Spleen (tissue), 11 donors: ENCODE measurements at regions not wholly inside any gene's neighbourhood (a gene's known extent, or its start where the extent isn't known, plus 50 kb on each side); places are given as distances from the start of the nearest gene placed in this dataset.

Experiments used
- DNase-seq: peaks from one replicate; pipeline ENCODE4 v3.0.0-alpha.2; 2020
- H3K27ac ChIP-seq, 8 donors: fragments of 200-600 bp; sonication (generic) in 7 of 8; 1 replicate in 4 of 8; 2 replicates in 4 of 8; pipeline versions ENCODE4 v1.5.0 to v1.8.0; 2016 to 2021; ENCODE audit warnings: inconsistent platforms in 4 of 8, mild to moderate bottlenecking in 4 of 8, moderate library complexity in 1 of 8
- H3K27me3 ChIP-seq, 7 donors: fragments of 200-600 bp; sonication (generic) in 6 of 7; replicated peaks in 1 of 7; 1 replicate in 4 of 7; 2 replicates in 3 of 7; pipeline versions ENCODE4 v1.5.0 to v1.8.0; 2016 to 2021; ENCODE audit warnings: inconsistent platforms in 3 of 7, mild to moderate bottlenecking in 1 of 7
- H3K36me3 ChIP-seq, 6 donors: fragments of 200-600 bp; sonication (generic) in 5 of 6; 1 replicate in 4 of 6; 2 replicates in 2 of 6; pipeline versions ENCODE4 v1.5.0 to v1.8.0; 2016 to 2021; ENCODE audit warnings: inconsistent platforms in 2 of 6
- H3K4me1 ChIP-seq, 6 donors: fragments of 200-600 bp; sonication (generic) in 5 of 6; 1 replicate in 3 of 6; 2 replicates in 3 of 6; pipeline versions ENCODE4 v1.5.0 to v1.8.0; 2016 to 2021; ENCODE audit warnings: inconsistent platforms in 3 of 6
- H3K4me3 ChIP-seq, 8 donors: fragments of 200-600 bp; sonication (generic) in 7 of 8; 1 replicate in 4 of 8; 2 replicates in 4 of 8; pipeline versions ENCODE4 v1.5.0 to v1.8.0; 2016 to 2021; ENCODE audit warnings: inconsistent platforms in 4 of 8, mild to moderate bottlenecking in 4 of 8, moderate library complexity in 2 of 8
- H3K9me3 ChIP-seq, 8 donors: fragments of 200-600 bp; sonication (generic) in 7 of 8; 1 replicate in 4 of 8; 2 replicates in 4 of 8; pipeline versions ENCODE4 v1.5.0 to v1.8.0; 2016 to 2021; ENCODE audit warnings: inconsistent platforms in 4 of 8
- CTCF ChIP-seq, 11 experiments: fragments of 200-600 bp in 7 of 11; fragments of 450-650 bp in 4 of 11; sonication (generic) in 4 of 11; IDR thresholded peaks in 8 of 11; conservative IDR thresholded peaks in 3 of 11; 1 replicate in 7 of 11; 2 replicates in 4 of 11; pipeline versions ENCODE4 v1.4.0 to v1.8.0; 2016 to 2021; ENCODE audit warnings: antibody characterized with exemption in 11 of 11, inconsistent platforms in 4 of 11, mild to moderate bottlenecking in 1 of 11
- POLR2A ChIP-seq, 3 donors: fragments of 450-650 bp; IDR thresholded peaks; one replicate each; pipeline ENCODE4 v1.5.1; 2017; ENCODE audit warnings: antibody characterized with exemption in 3 of 3, mild to moderate bottlenecking in 1 of 3
- POLR2AphosphoS5 ChIP-seq, 3 donors: sonication (generic); formaldehyde crosslinking; IDR thresholded peaks; one replicate each; pipeline ENCODE4 v1.5.1; 2017; ENCODE audit warnings: antibody characterized with exemption in 3 of 3
- WGBS, 5 donors: extraction: QIAGEN DNeasy Blood & Tissue Kit in 3 of 5; methylation state at CpG; one replicate each; pipeline versions ENCODE4 v1.1.5 to v1.1.7; 2013 to 2018; 5-methylcytosine and 5-hydroxymethylcytosine counted together
- intact Hi-C: fragments of 100-400 bp; cut with DNase I; formaldehyde crosslinking; loops from one replicate; pipeline ENCODE4 v1.15.0; 2023; ENCODE audit warnings: low total_unique reads
- donor health status: healthy with polysubstance abuse.
- donor health status: DM: no; HTN: no; CAD: no; lungs with moderate emphysema.
- donor health status: DM: no; HTN: no; CAD: no.
- donor health status: Bipolar disorder and iron deficiency.
- donor health status: healthy.
- donor health status: DM: no; HTN: no; CAD: no.
- donor health status: DM: yes; HTN: yes; CAD: no.

DNA sequence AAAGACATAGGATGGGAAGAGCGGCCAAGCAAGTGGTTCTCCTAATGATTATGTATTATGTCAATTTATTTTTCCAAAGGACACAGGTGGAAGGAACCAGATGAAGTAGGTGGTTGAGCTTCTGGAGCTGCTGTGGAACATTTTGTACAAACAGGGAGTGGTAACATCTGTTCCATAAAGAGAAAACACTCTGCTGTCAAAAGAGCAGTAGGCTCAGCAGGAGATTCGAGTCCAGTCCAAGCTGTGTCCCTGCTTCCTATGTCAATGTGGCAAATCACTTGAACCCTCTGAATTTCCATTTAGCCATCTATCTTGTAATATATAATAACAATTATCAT lies 448.0 kb upstream of the ANKRD30A start:
- Histone ChIP-seq H3K4me1 (no peaks in the 10 kb centered on the region), H3K36me3 (no peaks in the 10 kb centered on the region), H3K27ac (no peak overlapping the region), H3K9me3 (peaks cover 0 to 4% (median 0%) of the 10 kb centered on the region in 8 donors), H3K4me3 (no peak overlapping the region), H3K27me3 (no peaks in the 10 kb centered on the region)
- WGBS, 5 donors, result 69 to 88% (median 85%) methylated on average over 2 of the region's 2 CpGs
- DNase-seq, result no peak
- no peak for TF ChIP-seq CTCF (IDR thresholded peaks at IDR 0.05 in 8 of 11, conservative IDR thresholded peaks at IDR 0.05 in 3 of 11)
- no peak for TF ChIP-seq POLR2AphosphoS5 (IDR thresholded peaks at IDR 0.05)
- TF ChIP-seq POLR2A (IDR thresholded peaks at IDR 0.05), result no peak
- intact Hi-C loops, result no loop called here

DNA sequence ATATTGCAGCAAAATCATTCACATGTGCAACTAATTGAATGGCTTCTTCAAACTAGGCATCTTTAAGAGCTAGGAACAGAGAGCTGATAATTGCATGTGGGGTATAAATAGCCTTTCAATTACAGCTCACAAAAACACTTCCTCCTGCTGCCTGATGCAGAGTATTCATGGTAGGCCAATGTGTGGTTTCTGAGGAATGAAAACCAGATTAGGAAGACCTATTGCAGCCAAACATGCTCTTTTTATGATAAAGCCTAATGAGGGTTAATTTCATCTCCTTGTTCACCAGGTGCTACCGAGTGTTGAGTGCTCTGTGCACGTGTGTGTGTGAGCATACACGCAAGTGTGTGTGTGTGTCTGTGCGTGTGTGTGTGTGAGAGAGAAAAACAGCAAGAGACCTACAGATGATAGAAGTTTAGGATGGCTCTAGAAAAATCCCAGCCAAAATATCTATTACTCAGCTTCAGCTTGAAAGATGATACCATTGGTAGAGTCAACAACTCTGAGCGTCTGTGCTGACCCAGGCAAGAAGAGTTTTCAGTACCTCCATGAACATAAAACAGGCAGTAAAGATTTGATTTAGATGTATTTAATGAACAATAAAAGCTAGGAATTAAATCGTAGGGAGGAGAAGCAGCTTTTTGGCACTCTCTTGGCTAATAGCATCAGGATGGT lies 448.5 kb upstream of the ANKRD30A start:
- Histone ChIP-seq H3K27me3 (no peaks in the 10 kb centered on the region), H3K4me1 (no peaks in the 10 kb centered on the region), H3K36me3 (no peaks in the 10 kb centered on the region), H3K27ac (no peak overlapping the region), H3K9me3 (peaks cover 0 to 4% (median 0%) of the 10 kb centered on the region in 8 donors), H3K4me3 (no peak overlapping the region)
- TF ChIP-seq CTCF (IDR thresholded peaks at IDR 0.05 in 8 of 11, conservative IDR thresholded peaks at IDR 0.05 in 3 of 11), result no peak
- TF ChIP-seq POLR2AphosphoS5 (IDR thresholded peaks at IDR 0.05), result no peak
- no peak for TF ChIP-seq POLR2A (IDR thresholded peaks at IDR 0.05)
- no peak for DNase-seq
- intact Hi-C loops, result no loop called here
- WGBS, 5 donors, result 68 to 74% (median 71%) methylated on average over 6 of the region's 6 CpGs

GRCh38 chr10:36676321-36676720 lies 449.1 kb upstream of the ANKRD30A start:
- Histone ChIP-seq H3K4me1 (no peaks in the 10 kb centered on the region), H3K9me3 (peaks cover 0 to 4% (median 0%) of the 10 kb centered on the region in 8 donors), H3K27me3 (no peaks in the 10 kb centered on the region), H3K36me3 (no peaks in the 10 kb centered on the region), H3K4me3 (no peak overlapping the region), H3K27ac (no peak overlapping the region)
- no peak for DNase-seq
- 21 to 50% (median 30%) methylated on average over 1 of the region's 1 CpG for WGBS, 5 donors
- intact Hi-C loops, result no loop called here
- no peak for TF ChIP-seq POLR2AphosphoS5 (IDR thresholded peaks at IDR 0.05)
- TF ChIP-seq POLR2A (IDR thresholded peaks at IDR 0.05), result no peak
- no peak for TF ChIP-seq CTCF (IDR thresholded peaks at IDR 0.05 in 8 of 11, conservative IDR thresholded peaks at IDR 0.05 in 3 of 11)

DNA sequence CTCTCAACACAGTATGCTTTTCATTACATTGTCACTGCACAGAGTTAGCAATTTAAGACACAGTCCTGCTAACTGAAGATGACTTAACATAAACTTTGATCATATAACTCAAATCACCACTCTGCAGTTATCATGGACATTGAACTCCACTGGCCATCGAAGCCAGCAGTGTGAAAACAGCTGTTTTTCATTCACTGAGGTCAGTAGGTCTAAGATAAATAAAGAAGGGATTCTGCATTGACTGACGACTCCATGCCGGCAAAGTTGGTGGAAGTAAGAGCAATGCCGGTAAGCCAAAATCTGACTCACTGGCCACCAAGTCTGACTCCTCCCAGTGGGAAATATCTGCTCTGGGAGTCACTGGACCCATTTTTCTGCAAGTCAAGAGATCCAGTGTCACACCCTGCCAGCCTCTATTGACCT lies 449.9 kb upstream of the ANKRD30A start:
- H3K4me1 ChIP-seq, result no peaks in the 10 kb centered on the region
- H3K9me3 ChIP-seq, result peaks cover 0 to 4% (median 0%) of the 10 kb centered on the region in 8 donors
- intact Hi-C loops, result no loop called here
- no peaks in the 10 kb centered on the region for H3K36me3 ChIP-seq
- DNase-seq, result no peak
- 70 to 84% (median 79%) methylated on average over 4 of the region's 4 CpGs for WGBS, 5 donors
- H3K27ac ChIP-seq, result no peak overlapping the region
- H3K27me3 ChIP-seq, result no peaks in the 10 kb centered on the region
- H3K4me3 ChIP-seq, result no peak overlapping the region
- TF ChIP-seq CTCF (IDR thresholded peaks at IDR 0.05 in 8 of 11, conservative IDR thresholded peaks at IDR 0.05 in 3 of 11), result no peak
- TF ChIP-seq POLR2AphosphoS5 (IDR thresholded peaks at IDR 0.05), result no peak
- TF ChIP-seq POLR2A (IDR thresholded peaks at IDR 0.05), result no peak
